ENCODE measurements at regions not wholly inside any gene's neighbourhood (a gene's known extent, or its start where the extent isn't known, plus 50 kb on each side); places are given as distances from the start of the nearest gene placed in this dataset.

- no peaks in the 10 kb centered on the region for H3K9me3 Mint-ChIP-seq
- peaks cover 2% of the 10 kb centered on the region for H3K27me3 Mint-ChIP-seq
- no peaks in the 10 kb centered on the region for H3K36me3 Mint-ChIP-seq (ENCODE audit: low read depth)
- H3K27ac Mint-ChIP-seq: no peak overlapping the region
- no peaks in the 10 kb centered on the region for H3K4me1 Mint-ChIP-seq
- ChIA-PET CTCF (interaction anchor here (1.0 kb wide), 1 partner anchor 15 kb away, joined by 3 read pairs; no protein-coding TSS in a partner anchor), POLR2A (no interaction called here)
- DNase-seq: peak; percentile 4
- H3K4me3 Mint-ChIP-seq: no peak overlapping the region
These were observed 98.5 kb downstream of the METRNL start for GRCh38 chr17:83177611-83178532.

- Mint-ChIP-seq H3K9me3 (no peaks in the 10 kb centered on the region), H3K4me3 (no peak overlapping the region), H3K27ac (no peak overlapping the region), H3K36me3 (ENCODE audit: low read depth) (no peaks in the 10 kb centered on the region), H3K27me3 (peaks cover 2% of the 10 kb centered on the region), H3K4me1 (no peaks in the 10 kb centered on the region)
- CTCF ChIA-PET: interaction anchor here (0.6 kb wide), 1 partner anchor 1048 kb away, joined by 3 read pairs; no protein-coding TSS in a partner anchor
- POLR2A ChIA-PET: no interaction called here
- DNase-seq: peak; percentile 3
These were observed 99.3 kb downstream of the METRNL start for GRCh38 chr17:83178533-83179304.

GRCh38 chr17:83179374-83179773 lies 100.0 kb downstream of the METRNL start:
- Mint-ChIP-seq H3K27ac (no peak overlapping the region), H3K27me3 (peaks cover 2% of the 10 kb centered on the region), H3K9me3 (no peaks in the 10 kb centered on the region), H3K4me3 (no peak overlapping the region), H3K4me1 (no peaks in the 10 kb centered on the region), H3K36me3 (ENCODE audit: low read depth) (no peaks in the 10 kb centered on the region)
- ChIA-PET CTCF (interaction anchor here (0.6 kb wide), 1 partner anchor 1049 kb away, joined by 3 read pairs; no protein-coding TSS in a partner anchor), POLR2A (no interaction called here)
- peak; percentile 3 for DNase-seq

- H3K9me3 Mint-ChIP-seq: no peaks in the 10 kb centered on the region
- H3K27ac Mint-ChIP-seq: no peak overlapping the region
- H3K27me3 Mint-ChIP-seq: peaks cover 2% of the 10 kb centered on the region
- CTCF ChIA-PET: no interaction called here
- no peaks in the 10 kb centered on the region for H3K36me3 Mint-ChIP-seq (ENCODE audit: low read depth)
- H3K4me1 Mint-ChIP-seq: no peaks in the 10 kb centered on the region
- DNase-seq: peak; percentile 4
- POLR2A ChIA-PET: no interaction called here
- H3K4me3 Mint-ChIP-seq: no peak overlapping the region
These were observed 100.4 kb downstream of the METRNL start for GRCh38 chr17:83179811-83180210.

- no peak overlapping the region for H3K27ac Mint-ChIP-seq
- ChIA-PET POLR2A (no interaction called here), CTCF (interaction anchor here (0.6 to 1.4 kb wide), 3 partner anchors 9 to 58 kb away, joined by 3 read pairs; no protein-coding TSS in a partner anchor)
- no peaks in the 10 kb centered on the region for H3K9me3 Mint-ChIP-seq
- peaks cover 2% of the 10 kb centered on the region for H3K27me3 Mint-ChIP-seq
- no peak for DNase-seq
- H3K4me3 Mint-ChIP-seq: no peak overlapping the region
- H3K36me3 Mint-ChIP-seq (ENCODE audit: low read depth): no peaks in the 10 kb centered on the region
- no peaks in the 10 kb centered on the region for H3K4me1 Mint-ChIP-seq
These were observed 101.0 kb downstream of the METRNL start for GRCh38 chr17:83180264-83180995.

GRCh38 chr17:83180996-83181481 lies 101.6 kb downstream of the METRNL start:
- no peaks in the 10 kb centered on the region for H3K4me1 Mint-ChIP-seq
- H3K4me3 Mint-ChIP-seq: no peak overlapping the region
- POLR2A ChIA-PET: no interaction called here
- peaks cover 2% of the 10 kb centered on the region for H3K27me3 Mint-ChIP-seq
- no peaks in the 10 kb centered on the region for H3K36me3 Mint-ChIP-seq (ENCODE audit: low read depth)
- no peak overlapping the region for H3K27ac Mint-ChIP-seq
- peak; percentile 3 for DNase-seq
- CTCF ChIA-PET: interaction anchor here (0.6 to 1.4 kb wide), 3 partner anchors 9 to 58 kb away, joined by 3 read pairs; no protein-coding TSS in a partner anchor
- H3K9me3 Mint-ChIP-seq: no peaks in the 10 kb centered on the region

GRCh38 chr17:83181991-83182619 lies 102.7 kb downstream of the METRNL start:
- no peaks in the 10 kb centered on the region for H3K9me3 Mint-ChIP-seq
- DNase-seq: peak; percentile 3
- POLR2A ChIA-PET: no interaction called here

GRCh38 chr17:83182620-83183101 lies 103.3 kb downstream of the METRNL start:
- H3K27ac Mint-ChIP-seq: no peak overlapping the region
- peaks cover under 1% of the 10 kb centered on the region for H3K4me1 Mint-ChIP-seq
- peaks cover 2% of the 10 kb centered on the region for H3K27me3 Mint-ChIP-seq
- peak; percentile 4 for DNase-seq
- CTCF ChIA-PET: no interaction called here
- no peaks in the 10 kb centered on the region for H3K9me3 Mint-ChIP-seq
- H3K36me3 Mint-ChIP-seq (ENCODE audit: low read depth): no peaks in the 10 kb centered on the region
- H3K4me3 Mint-ChIP-seq: no peak overlapping the region
- POLR2A ChIA-PET: no interaction called here

More at GRCh38 chr17:83181991-83182619, 102.7 kb downstream of the METRNL start:
- Mint-ChIP-seq H3K27me3 (peaks cover 2% of the 10 kb centered on the region), H3K4me3 (no peak overlapping the region), H3K36me3 (ENCODE audit: low read depth) (no peaks in the 10 kb centered on the region), H3K27ac (no peak overlapping the region), H3K4me1 (no peaks in the 10 kb centered on the region)
- CTCF ChIA-PET: no interaction called here

- Mint-ChIP-seq H3K4me3 (no peak overlapping the region), H3K27me3 (peaks cover 2% of the 10 kb centered on the region), H3K27ac (no peak overlapping the region), H3K9me3 (no peaks in the 10 kb centered on the region), H3K4me1 (peaks cover 6% of the 10 kb centered on the region), H3K36me3 (ENCODE audit: low read depth) (no peaks in the 10 kb centered on the region)
- ChIA-PET CTCF (no interaction called here), POLR2A (no interaction called here)
- DNase-seq: peak; percentile 3
These were observed 103.9 kb downstream of the METRNL start for GRCh38 chr17:83183145-83183948.

- ChIA-PET POLR2A (interaction anchor here (0.7 kb wide), 1 partner anchor 484 kb away, joined by 6 read pairs; no protein-coding TSS in a partner anchor), CTCF (no interaction called here)
- Mint-ChIP-seq H3K4me1 (peaks cover 6% of the 10 kb centered on the region), H3K27ac (no peak overlapping the region), H3K9me3 (no peaks in the 10 kb centered on the region), H3K27me3 (peaks cover 2% of the 10 kb centered on the region), H3K36me3 (ENCODE audit: low read depth) (no peaks in the 10 kb centered on the region), H3K4me3 (no peak overlapping the region)
- DNase-seq: peak; percentile 2
These were observed 104.6 kb downstream of the METRNL start for GRCh38 chr17:83183951-83184506.
